DMS79 (cell line): ENCODE measurements at regions not wholly inside any gene's neighbourhood (a gene's known extent, or its start where the extent isn't known, plus 50 kb on each side); places are given as distances from the start of the nearest gene placed in this dataset.
"Not testable (repeated sequence)": the region's sequence is repeated elsewhere in the genome, so short reads cannot be mapped to it uniquely, and the experiment has no call there.

Experiments
- DNase-seq: peaks from one replicate; lab custom pipeline; 2025; lab: John Stamatoyannopoulos, UW

- no peak for DNase-seq
Observed at GRCh38 chr5:82603033-82603987, 325.2 kb upstream of the RPS23 start.

GRCh38 chr5:82601861-82602260, 323.7 kb upstream of the RPS23 start:
- DNase-seq = no peak

GRCh38 chr5:82601077-82601476, 322.9 kb upstream of the RPS23 start:
- no peak for DNase-seq

GRCh38 chr5:82599692-82600091, 321.5 kb upstream of the RPS23 start:
- DNase-seq = no peak

GRCh38 chr5:82599030-82599429, 320.9 kb upstream of the RPS23 start:
- no peak for DNase-seq

- no peak for DNase-seq
Observed at GRCh38 chr5:82597437-82597836, 319.3 kb upstream of the RPS23 start.

- no peak for DNase-seq
Observed at GRCh38 chr5:82596451-82596850, 318.3 kb upstream of the RPS23 start.

GRCh38 chr5:82595113-82595512, 317.0 kb upstream of the RPS23 start:
- DNase-seq = no peak

GRCh38 chr5:82594097-82594496, 315.9 kb upstream of the RPS23 start:
- DNase-seq = no peak

- DNase-seq = no peak
Observed at GRCh38 chr5:82593481-82593880, 315.3 kb upstream of the RPS23 start.

- DNase-seq = no peak
Observed at GRCh38 chr5:82591021-82591515, 312.9 kb upstream of the RPS23 start.

- DNase-seq = no peak
Observed at GRCh38 chr5:82590112-82590511, 312.0 kb upstream of the RPS23 start.

GRCh38 chr5:82586661-82587310, 308.6 kb upstream of the RPS23 start:
- DNase-seq = no peak

GRCh38 chr5:82586181-82586580, 308.0 kb upstream of the RPS23 start:
- no peak for DNase-seq

- DNase-seq = no peak
Observed at GRCh38 chr5:82584631-82585030, 306.5 kb upstream of the RPS23 start.

GRCh38 chr5:82583331-82583730, 305.2 kb upstream of the RPS23 start:
- DNase-seq = not testable (repeated sequence)

- DNase-seq = no peak
Observed at GRCh38 chr5:82564963-82565362, 286.8 kb upstream of the RPS23 start.

GRCh38 chr5:82563745-82564144, 285.6 kb upstream of the RPS23 start:
- no peak for DNase-seq

- no peak for DNase-seq
Observed at GRCh38 chr5:82562696-82563240, 284.6 kb upstream of the RPS23 start.

GRCh38 chr5:82561797-82562196, 283.6 kb upstream of the RPS23 start:
- no peak for DNase-seq

- no peak for DNase-seq
Observed at GRCh38 chr5:82560969-82561368, 282.8 kb upstream of the RPS23 start.

GRCh38 chr5:82560561-82560960, 282.4 kb upstream of the RPS23 start:
- peak; percentile 44 for DNase-seq

- DNase-seq = no peak
Observed at GRCh38 chr5:82551840-82552385, 273.8 kb upstream of the RPS23 start.
